ENCODE measurements at regions not wholly inside any gene's neighbourhood (a gene's known extent, or its start where the extent isn't known, plus 50 kb on each side); places are given as distances from the start of the nearest gene placed in this dataset.

DNA sequence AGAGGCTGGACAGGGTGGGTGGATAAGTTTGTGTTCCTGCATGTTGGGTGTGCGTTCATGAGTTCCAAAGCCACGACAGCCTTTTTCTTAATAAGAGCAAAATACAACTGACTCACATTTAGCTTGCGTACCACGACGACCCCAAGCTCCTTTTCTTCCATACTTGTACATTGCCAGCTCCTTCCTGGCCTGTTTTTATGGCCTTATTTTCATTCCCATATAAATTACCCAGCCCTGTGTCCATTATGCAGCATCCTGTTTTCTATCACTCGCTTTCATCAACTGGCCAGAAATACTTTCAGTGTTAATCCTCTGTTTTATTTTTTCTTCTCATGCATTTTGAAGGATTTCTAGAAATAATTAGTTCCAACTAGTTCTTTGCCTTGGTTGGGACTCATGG is 499.1 kb downstream of the FOXO1 start:
- H3K4me3 ChIP-seq (ENCODE audit: low read depth, low read length): no peak overlapping the region
- DNase-seq (ENCODE audit: low read depth): no peak
- TF ChIP-seq, protein P1, sequence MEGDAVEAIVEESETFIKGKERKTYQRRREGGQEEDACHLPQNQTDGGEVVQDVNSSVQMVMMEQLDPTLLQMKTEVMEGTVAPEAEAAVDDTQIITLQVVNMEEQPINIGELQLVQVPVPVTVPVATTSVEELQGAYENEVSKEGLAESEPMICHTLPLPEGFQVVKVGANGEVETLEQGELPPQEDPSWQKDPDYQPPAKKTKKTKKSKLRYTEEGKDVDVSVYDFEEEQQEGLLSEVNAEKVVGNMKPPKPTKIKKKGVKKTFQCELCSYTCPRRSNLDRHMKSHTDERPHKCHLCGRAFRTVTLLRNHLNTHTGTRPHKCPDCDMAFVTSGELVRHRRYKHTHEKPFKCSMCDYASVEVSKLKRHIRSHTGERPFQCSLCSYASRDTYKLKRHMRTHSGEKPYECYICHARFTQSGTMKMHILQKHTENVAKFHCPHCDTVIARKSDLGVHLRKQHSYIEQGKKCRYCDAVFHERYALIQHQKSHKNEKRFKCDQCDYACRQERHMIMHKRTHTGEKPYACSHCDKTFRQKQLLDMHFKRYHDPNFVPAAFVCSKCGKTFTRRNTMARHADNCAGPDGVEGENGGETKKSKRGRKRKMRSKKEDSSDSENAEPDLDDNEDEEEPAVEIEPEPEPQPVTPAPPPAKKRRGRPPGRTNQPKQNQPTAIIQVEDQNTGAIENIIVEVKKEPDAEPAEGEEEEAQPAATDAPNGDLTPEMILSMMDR (IDR thresholded peaks at IDR 0.05; ENCODE audit: insufficient read depth, low read depth, low read length, missing control alignments): no peak

DNA sequence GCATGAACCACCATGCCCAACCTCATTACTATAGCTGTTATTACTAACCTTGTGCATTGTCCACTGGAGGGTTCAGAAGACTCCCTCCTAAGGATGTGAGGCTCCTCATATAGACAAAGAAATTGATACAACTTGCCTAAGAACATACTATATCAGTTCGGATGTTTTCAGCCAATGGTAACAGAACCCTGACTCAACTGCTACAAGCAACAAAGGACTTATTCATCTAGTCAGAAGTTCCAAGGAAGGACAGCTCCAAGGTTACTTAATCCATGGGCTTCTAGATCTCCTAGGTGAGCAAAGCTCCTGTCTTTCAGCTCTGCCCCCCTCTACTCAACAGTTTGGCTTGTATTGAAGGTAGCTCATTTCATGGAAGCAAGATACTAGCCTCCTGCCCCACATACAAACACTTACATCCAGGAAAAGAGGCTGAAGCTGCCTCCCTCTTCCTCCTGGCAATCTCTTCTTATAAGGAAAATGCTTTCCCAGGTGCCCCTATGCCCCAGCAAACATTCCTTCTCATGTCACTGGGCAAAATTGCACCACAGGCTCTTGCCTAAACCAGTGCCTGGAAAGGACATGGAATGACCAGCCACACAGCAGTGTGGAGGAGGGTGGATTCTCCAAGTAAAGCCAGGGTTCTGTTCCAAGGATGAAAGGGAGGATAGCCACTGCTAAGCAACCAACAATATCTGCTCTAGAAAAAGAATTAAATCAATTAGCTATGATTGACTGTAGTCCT is 497.8 kb downstream of the FOXO1 start:
- no peak for DNase-seq (ENCODE audit: low read depth)
- TF ChIP-seq, protein P1 (IDR thresholded peaks at IDR 0.05; ENCODE audit: insufficient read depth, low read depth, low read length, missing control alignments): no peak

DNA sequence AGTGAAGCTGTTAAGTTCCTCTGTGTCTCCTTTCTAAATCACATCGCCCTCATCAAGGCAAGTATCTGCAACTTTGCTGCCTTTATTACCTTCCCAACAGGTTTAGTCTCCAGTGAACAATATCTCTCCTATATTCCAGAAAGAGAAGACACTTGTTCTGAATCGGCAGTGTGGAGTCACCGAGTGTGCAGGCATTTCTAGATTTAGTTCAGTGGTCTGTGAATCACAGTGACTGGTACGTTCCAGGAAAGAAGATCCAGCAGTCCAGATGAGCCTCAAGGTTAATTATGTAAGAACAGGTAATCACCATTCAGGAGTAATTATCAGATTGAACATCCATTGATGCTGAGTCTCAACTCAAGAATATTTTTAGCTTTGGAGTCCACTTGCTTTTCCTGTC is 497.0 kb downstream of the FOXO1 start:
- TF ChIP-seq, protein P1 (IDR thresholded peaks at IDR 0.05; ENCODE audit: insufficient read depth, low read depth, low read length, missing control alignments): no peak
- no peak for DNase-seq (ENCODE audit: low read depth)

More for the DNA sequence above, 497.8 kb downstream of the FOXO1 start:
- H3K4me3 ChIP-seq (ENCODE audit: low read depth, low read length): no peak overlapping the region

DNA sequence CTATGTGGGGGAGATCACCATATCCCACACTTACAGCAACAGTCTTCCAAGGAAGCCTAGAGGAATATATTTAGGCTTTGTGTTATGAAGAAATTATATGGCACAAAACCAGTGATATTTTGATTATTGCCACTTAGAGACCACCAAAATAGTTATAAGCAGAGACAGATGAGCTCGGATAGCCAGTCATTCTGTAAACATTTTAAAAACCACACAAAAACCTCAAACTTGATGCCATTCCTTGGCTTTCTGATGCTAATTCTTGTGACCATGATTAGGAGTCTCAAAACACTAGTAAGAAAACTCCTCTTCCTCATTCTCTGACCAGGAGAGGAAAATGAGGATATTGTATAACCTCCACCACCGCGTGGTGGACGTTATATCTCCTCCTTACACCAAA is 496.4 kb downstream of the FOXO1 start:
- H3K4me3 ChIP-seq (ENCODE audit: low read depth, low read length): no peak overlapping the region
- no peak for DNase-seq (ENCODE audit: low read depth)
- TF ChIP-seq, protein P1 (IDR thresholded peaks at IDR 0.05; ENCODE audit: insufficient read depth, low read depth, low read length, missing control alignments): no peak

More for the DNA sequence above, 497.0 kb downstream of the FOXO1 start:
- H3K4me3 ChIP-seq (ENCODE audit: low read depth, low read length): no peak overlapping the region

DNA sequence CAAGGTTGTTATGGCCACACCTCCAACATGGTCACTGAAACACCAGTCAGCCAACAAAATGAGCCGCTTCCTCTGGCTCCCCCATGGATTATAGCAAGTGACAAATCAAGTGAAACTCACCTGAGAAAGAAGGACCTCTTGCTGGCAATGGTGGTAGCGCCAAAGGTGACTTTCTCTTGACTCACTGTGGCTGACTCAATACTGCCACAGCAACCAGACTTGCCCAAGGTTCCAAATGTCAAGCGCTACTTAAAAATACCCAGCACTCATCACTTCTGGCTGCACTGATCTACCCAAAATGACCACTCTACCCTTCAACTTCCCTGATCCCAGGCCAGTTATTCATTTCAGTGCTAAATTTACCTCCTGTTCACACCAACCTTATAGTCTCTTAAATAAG is 495.5 kb downstream of the FOXO1 start:
- H3K4me3 ChIP-seq (ENCODE audit: low read depth, low read length): no peak overlapping the region
- TF ChIP-seq, protein P1 (IDR thresholded peaks at IDR 0.05; ENCODE audit: insufficient read depth, low read depth, low read length, missing control alignments): no peak
- no peak for DNase-seq (ENCODE audit: low read depth)

DNA sequence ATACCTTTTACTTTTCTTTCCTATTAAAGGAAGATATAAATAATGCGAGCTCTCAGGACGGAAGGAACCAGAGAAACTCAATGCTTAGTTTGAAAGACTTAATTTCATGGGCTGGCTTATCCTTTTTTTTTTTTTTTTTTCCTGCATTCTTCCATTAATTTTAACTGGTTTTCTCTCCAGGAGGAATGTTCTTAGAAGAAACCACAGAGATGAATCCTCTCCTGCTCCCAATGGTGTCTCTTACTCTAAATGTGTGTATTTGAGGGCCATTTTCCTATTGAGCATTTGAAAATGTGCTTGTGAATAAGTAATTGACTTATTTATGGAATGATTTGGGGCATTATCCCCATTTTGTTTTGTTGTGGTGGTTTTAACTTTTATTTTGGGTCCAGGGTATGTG is 494.9 kb downstream of the FOXO1 start:
- TF ChIP-seq, protein P1 (IDR thresholded peaks at IDR 0.05; ENCODE audit: insufficient read depth, low read depth, low read length, missing control alignments): no peak
- DNase-seq (ENCODE audit: low read depth): no peak
- no peak overlapping the region for H3K4me3 ChIP-seq (ENCODE audit: low read depth, low read length)

DNA sequence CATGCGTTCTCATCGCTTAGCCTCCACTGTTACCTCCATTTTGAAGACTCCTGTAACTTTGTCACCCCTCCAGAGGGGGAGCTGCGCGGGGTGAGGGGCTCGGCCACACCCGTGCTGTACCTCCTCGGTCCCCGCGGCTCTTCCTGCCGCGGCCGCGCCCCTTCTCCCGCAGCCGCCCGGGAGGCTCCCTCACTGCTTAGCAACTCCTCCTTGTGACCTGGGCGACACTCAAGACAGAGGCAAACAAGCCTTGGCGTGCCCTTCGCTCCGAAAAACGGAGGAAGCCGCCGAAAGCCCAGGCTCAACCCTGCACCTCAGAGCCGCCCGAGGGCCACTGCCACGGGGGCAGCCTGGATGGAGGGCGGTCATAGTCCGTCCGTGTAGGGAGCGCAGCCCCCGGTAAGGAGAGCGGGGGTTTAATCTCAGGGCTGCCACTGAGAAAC is 494.3 kb downstream of the FOXO1 start:
- TF ChIP-seq, protein P1 (IDR thresholded peaks at IDR 0.05; ENCODE audit: insufficient read depth, low read depth, low read length, missing control alignments): no peak
- DNase-seq (ENCODE audit: low read depth): no peak
- no peak overlapping the region for H3K4me3 ChIP-seq (ENCODE audit: low read depth, low read length)
